ENCODE measurements at regions not wholly inside any gene's neighbourhood (a gene's known extent, or its start where the extent isn't known, plus 50 kb on each side); places are given as distances from the start of the nearest gene placed in this dataset.

DNA sequence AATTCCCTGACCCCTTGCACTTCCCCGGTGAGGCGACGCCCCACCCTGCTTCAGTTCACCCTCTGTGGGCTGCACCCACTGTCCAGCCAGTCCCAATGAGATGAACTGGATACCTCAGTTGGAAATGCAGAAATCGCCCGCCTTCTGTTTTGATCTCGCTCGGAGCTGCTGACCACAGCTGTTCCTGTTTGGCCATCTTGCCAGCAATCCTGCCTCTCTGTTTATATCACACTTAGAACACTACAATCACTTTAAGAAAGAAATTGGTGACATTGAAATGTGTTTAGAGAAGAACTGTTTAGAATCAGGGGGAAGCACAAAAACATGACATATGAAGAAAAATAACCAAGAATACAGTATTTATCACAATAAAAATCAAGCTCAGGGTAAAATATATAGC is 127.5 kb upstream of the SUCLG2 start:
- Histone ChIP-seq H3K4me3 (no peak overlapping the region), H3K9me3 (peaks cover 0 to 4% (median 0%) of the 10 kb centered on the region in 4 donors), H3K27ac (no peak overlapping the region), H3K36me3 (no peaks in the 10 kb centered on the region), H3K4me1 (peaks cover 0 to 6% (median 0%) of the 10 kb centered on the region in 4 donors), H3K27me3 (no peaks in the 10 kb centered on the region)
- intact Hi-C loops (cut with DNase I) = no loop called here
- 84 to 90% methylated on average over 7 of the region's 7 CpGs for WGBS, 2 donors
- TF ChIP-seq, protein P1, sequence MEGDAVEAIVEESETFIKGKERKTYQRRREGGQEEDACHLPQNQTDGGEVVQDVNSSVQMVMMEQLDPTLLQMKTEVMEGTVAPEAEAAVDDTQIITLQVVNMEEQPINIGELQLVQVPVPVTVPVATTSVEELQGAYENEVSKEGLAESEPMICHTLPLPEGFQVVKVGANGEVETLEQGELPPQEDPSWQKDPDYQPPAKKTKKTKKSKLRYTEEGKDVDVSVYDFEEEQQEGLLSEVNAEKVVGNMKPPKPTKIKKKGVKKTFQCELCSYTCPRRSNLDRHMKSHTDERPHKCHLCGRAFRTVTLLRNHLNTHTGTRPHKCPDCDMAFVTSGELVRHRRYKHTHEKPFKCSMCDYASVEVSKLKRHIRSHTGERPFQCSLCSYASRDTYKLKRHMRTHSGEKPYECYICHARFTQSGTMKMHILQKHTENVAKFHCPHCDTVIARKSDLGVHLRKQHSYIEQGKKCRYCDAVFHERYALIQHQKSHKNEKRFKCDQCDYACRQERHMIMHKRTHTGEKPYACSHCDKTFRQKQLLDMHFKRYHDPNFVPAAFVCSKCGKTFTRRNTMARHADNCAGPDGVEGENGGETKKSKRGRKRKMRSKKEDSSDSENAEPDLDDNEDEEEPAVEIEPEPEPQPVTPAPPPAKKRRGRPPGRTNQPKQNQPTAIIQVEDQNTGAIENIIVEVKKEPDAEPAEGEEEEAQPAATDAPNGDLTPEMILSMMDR (IDR thresholded peaks at IDR 0.05) = no peak
- no peak for TF ChIP-seq POLR2A (IDR thresholded peaks at IDR 0.05)
- TF ChIP-seq EP300 (IDR thresholded peaks at IDR 0.05) = no peak
- DNase-seq = no peak

DNA sequence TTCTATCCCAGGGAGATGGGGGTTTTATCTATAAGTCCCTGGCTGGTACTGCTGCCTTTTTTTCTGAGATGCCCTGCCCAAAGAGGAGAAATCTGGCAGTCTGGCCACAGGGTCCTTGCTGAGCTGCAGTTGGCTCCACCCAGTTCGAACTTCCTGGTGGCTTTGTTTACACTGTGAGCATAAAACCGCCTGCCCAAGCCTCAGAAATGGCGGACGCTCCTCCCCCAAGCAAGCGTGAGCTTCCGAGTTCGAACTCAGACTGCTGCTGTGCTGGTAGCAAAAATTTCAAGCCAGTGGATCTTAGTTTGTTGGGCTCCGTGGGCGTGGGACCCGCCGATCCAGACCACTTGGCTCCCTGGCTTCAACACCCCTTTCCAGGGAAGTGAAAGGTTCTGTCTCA is 126.8 kb upstream of the SUCLG2 start:
- intact Hi-C loops (cut with DNase I) = no loop called here
- WGBS, 2 donors = 93% methylated on average over 11 of the region's 11 CpGs
- peaks cover 0 to 6% (median 0%) of the 10 kb centered on the region in 4 donors for H3K4me1 ChIP-seq
- H3K4me3 ChIP-seq = no peak overlapping the region
- no peaks in the 10 kb centered on the region for H3K27me3 ChIP-seq
- peaks cover 0 to 5% (median 0%) of the 10 kb centered on the region in 4 donors for H3K9me3 ChIP-seq
- TF ChIP-seq POLR2AphosphoS5 (IDR thresholded peaks at IDR 0.05) (no peak), EP300 (IDR thresholded peaks at IDR 0.05) (no peak), POLR2A (IDR thresholded peaks at IDR 0.05) (no peak)
- TF ChIP-seq, protein P1 (IDR thresholded peaks at IDR 0.05) = no peak
- DNase-seq = no peak
- H3K36me3 ChIP-seq = no peaks in the 10 kb centered on the region
- no peak overlapping the region for H3K27ac ChIP-seq

DNA sequence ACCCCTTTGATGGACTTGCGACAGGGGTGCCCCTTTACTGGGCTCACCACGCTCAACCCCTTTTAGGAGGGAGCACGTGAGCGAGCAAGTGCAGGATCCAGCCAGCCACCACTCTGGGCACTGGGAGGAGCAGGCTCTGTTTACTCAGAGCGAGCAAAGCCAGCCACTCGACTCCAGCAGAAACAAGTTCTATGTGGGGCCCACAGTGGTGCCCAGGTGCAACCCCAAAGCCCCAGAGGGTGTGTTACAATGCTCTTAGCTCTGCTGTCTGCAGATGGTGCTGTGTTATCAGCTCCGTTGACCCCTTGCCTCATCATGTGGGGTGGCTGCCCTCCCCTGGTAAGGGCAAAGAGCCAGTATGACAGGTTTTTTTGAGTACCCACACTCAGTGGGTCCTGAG is 120.3 kb upstream of the SUCLG2 start:
- no peak overlapping the region for H3K27ac ChIP-seq
- WGBS, 2 donors = 88 to 92% methylated on average over 7 of the region's 7 CpGs
- H3K4me3 ChIP-seq = no peak overlapping the region
- TF ChIP-seq EP300 (IDR thresholded peaks at IDR 0.05) (no peak), POLR2AphosphoS5 (IDR thresholded peaks at IDR 0.05) (no peak), POLR2A (IDR thresholded peaks at IDR 0.05) (no peak)
- TF ChIP-seq, protein P1 (IDR thresholded peaks at IDR 0.05) = no peak
- peaks cover 0 to 5% (median 0%) of the 10 kb centered on the region in 4 donors for H3K9me3 ChIP-seq
- intact Hi-C loops (cut with DNase I) = no loop called here
- no peak for DNase-seq
- no peaks in the 10 kb centered on the region for H3K36me3 ChIP-seq
- no peaks in the 10 kb centered on the region for H3K4me1 ChIP-seq
- no peaks in the 10 kb centered on the region for H3K27me3 ChIP-seq

DNA sequence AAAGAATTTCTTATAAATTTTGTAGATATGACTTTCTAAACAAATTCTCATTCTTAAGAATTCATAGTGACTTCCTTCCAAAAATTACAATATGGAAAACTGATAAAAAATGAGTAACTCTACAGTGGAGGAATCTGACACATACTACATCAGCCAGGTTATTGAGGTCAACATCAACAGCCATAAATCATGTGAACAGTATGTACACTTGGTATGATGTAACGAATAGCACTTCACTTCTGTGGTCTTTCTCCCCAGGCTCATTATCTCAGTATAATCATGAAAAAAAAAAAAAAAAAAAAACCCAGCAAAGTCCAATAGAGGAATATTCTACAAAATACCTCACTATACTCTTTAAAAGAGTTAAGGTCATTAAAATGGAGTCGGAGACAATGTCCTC is 111.2 kb upstream of the SUCLG2 start:
- WGBS, 2 donors = 83 to 87% methylated on average over 2 of the region's 2 CpGs
- no peak for DNase-seq
- Histone ChIP-seq H3K27ac (no peak overlapping the region), H3K27me3 (no peaks in the 10 kb centered on the region), H3K4me1 (no peaks in the 10 kb centered on the region), H3K4me3 (no peak overlapping the region), H3K9me3 (peaks cover 0 to 11% (median 2%) of the 10 kb centered on the region in 4 donors), H3K36me3 (no peaks in the 10 kb centered on the region)
- TF ChIP-seq POLR2AphosphoS5 (IDR thresholded peaks at IDR 0.05) (no peak), POLR2A (IDR thresholded peaks at IDR 0.05) (no peak), EP300 (IDR thresholded peaks at IDR 0.05) (no peak)
- TF ChIP-seq, protein P1 (IDR thresholded peaks at IDR 0.05) = no peak
- intact Hi-C loops (cut with DNase I) = no loop called here

DNA sequence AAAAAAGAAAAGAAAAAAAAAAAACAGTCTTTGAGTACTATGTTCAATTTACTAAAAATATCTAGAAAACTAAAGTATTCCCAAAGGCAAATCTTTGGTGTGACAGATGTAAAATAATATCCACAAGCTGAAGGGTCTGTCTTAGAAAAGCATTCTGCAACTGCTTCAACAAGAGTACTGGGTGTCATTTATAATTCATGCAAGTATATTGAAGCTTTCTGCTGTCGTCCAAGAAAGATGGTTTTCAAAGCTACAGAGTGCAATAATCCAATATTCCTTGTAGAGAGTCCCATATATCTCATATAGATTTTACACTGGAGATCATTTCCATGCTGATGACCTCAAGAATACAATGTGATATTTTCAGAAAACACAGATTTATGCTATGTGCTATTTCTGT is 90.9 kb upstream of the SUCLG2 start:
- H3K27me3 ChIP-seq = no peaks in the 10 kb centered on the region
- no peak for TF ChIP-seq EP300 (IDR thresholded peaks at IDR 0.05)
- TF ChIP-seq POLR2A (IDR thresholded peaks at IDR 0.05) = no peak
- no peak for TF ChIP-seq POLR2AphosphoS5 (IDR thresholded peaks at IDR 0.05)
- TF ChIP-seq, protein P1 (IDR thresholded peaks at IDR 0.05) = no peak
- no peaks in the 10 kb centered on the region for H3K36me3 ChIP-seq
- no peak overlapping the region for H3K4me3 ChIP-seq
- DNase-seq = no peak
- H3K9me3 ChIP-seq = no peaks in the 10 kb centered on the region
- WGBS, 2 donors = 84 to 86% methylated on average over 1 of the region's 1 CpG
- no peaks in the 10 kb centered on the region for H3K4me1 ChIP-seq
- H3K27ac ChIP-seq = no peak overlapping the region
- intact Hi-C loops (cut with DNase I) = no loop called here

Measured in sigmoid colon (tissue), 6 donors.